HG03442 (cell line): ENCODE measurements at regions not wholly inside any gene's neighbourhood (a gene's known extent, or its start where the extent isn't known, plus 50 kb on each side); places are given as distances from the start of the nearest gene placed in this dataset.

Source experiments
- ATAC-seq: cut with Tn5 transposase; IDR thresholded peaks from one replicate; pipeline ENCODE4 v1.9.1; 2021; ENCODE audit warnings: mild to moderate bottlenecking, moderate library complexity; ENCODE audit not compliant: unreplicated experiment

DNA sequence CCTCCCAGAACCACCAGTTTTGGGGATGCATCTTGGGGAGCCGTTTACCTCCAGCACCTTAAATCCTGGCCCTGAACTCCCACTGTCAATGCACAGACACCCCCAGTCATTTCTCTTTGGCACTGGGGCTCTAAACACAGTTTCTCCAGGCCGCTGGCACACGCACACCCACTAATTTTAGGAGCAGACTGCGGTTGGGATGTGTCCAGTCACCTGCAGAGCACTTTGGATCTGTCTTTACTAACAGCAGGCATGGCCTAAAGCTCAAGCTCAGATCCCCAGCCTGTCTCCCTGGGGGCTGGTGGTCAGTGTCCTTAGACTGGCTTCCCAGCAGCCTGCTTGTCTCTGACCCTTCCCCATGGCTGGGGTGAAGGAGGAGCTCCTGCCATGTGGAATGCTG, 49.9 kb downstream of the SYNE3 start:
- no peak for ATAC-seq

DNA sequence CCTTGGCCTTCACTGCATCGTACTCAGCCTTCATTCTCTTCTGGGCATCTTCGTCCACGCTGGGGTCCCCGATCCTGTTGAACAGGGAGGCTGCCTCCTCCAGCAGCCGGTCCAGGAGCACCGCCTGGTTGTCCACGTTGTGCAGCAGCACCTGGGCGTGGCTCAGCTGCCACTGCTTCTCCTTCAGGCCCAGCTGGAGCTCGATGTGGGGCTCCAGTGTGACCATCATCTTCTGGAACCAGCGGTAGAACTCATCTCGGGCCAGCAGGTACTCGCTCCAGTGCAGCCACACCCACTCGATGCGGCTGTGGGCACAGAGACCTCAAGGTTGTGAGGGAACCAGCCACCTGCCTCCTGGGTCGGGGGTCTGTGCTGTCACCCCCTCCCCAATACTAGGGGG, 50.5 kb downstream of the SYNE3 start:
- ATAC-seq = no peak

DNA sequence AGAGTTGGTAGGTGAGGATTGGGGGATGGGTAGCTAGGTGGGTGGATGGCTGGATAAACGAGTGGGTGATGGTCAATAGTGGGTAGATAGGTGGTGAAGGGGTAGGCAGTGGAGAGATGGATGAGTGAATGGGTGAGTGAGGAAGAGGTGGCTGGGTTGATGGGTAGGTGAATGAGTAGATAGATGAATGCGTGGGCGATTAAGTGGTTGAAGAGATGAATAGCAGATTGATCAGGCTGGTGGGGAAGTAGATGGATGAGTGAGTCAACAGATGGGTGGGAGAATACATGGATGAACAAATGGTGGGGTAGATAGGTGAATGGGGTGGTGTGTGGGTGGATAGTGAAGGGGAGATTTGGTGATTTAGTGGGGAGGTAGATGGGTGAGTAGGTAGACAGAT, 51.1 kb downstream of the SYNE3 start:
- ATAC-seq = no peak

DNA sequence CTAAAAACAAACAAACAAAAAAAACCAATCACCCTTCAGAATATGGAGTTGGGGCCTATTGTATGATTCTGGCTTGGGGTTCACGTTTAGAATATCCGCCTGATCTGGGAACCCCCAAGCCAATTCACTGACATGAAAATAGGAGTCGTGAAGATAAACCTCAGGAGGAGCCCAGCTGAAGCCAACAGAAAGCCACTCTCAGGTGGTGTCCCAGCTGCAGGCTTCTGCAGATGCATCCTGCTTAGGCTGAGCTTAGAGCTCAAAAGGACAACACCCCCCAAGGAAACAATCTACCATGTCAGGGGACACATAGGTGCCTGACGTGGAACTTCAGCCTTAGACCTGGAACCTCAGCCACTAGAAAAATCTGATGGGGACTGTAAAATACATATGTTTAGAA, 51.9 kb downstream of the SYNE3 start:
- no peak for ATAC-seq

GRCh38 chr14:95464103-95464502, 52.3 kb downstream of the SYNE3 start:
- no peak for ATAC-seq

DNA sequence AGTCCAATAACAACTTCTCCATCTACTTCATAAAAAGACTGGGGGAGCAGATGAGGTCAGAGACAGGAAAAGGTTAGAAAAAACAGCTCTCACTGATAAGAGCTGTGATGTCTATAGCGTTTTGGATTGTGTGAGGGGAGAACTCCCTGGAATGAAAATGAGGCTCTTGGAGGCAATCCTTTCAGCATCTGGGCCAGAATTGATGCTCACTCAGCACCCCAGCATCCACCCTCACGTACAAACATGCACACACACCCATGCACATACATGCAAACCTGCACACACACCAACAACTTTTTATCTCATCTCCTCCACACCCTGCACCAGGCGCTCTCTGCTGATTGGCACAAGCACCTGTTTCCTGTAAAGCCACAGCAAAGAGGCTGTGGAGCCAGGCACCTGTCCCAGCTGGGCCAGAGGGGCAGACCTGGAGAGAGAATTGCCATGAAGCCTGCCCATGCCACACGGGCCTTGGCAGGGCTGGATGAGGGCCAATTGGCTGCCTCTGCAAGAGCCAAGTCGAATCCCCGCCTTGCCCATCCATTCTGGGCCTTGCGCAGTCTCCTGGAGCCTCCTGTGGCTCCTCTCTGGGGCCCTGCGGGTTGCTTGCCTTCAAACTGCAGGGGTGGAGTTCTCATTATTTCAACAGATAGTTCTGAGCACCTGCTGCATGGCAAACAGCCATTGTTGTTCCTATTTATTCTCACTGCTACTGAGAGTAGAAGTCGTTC, 53.1 kb downstream of the SYNE3 start:
- no peak for ATAC-seq

- no peak for ATAC-seq
These were observed 54.0 kb downstream of the SYNE3 start for GRCh38 chr14:95462491-95462890.

- no peak for ATAC-seq
These were observed 55.6 kb downstream of the SYNE3 start for GRCh38 chr14:95460647-95461478.

DNA sequence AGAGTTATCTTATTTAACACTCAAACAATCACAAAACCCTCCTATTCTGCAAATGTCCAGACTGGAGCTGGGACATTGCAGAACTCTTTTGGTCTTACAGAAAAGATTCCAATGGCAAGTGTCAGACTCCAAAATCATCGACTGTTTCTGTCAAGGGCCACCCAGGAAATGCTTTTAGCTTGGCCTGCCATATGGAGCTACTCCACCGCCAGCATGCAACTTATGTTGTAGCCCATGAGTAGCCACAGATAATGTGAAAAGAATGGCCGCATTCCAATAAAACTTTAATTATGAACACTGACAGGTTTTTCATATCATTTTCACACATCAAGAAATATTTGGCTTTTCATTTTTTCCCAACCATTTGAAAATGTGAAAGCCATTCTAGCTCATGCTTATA, 57.5 kb downstream of the SYNE3 start:
- no peak for ATAC-seq

DNA sequence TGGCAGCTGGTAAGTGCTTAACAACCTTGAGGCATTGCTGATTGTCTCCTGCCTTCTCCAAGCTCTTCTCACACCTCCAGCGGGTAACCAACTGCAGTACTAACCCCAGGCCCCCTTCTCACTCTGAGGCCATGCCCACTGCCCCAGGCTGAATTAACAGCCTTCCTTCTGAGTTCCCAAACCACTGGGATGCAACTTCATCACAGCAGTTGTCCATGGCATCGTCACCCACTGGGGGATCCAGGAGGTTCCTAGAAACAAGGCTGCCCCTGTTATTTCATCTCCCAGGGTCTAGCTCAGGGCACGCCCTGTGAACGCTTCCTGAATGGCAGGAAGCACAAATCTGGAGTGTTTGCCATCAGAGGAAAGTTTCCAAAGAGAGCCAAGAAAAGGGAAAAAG, 58.0 kb downstream of the SYNE3 start:
- ATAC-seq = no peak

- ATAC-seq = no peak
These were observed 60.2 kb downstream of the SYNE3 start for GRCh38 chr14:95456281-95456680.

- no peak for ATAC-seq
These were observed 61.2 kb downstream of the SYNE3 start for GRCh38 chr14:95455246-95455645.

DNA sequence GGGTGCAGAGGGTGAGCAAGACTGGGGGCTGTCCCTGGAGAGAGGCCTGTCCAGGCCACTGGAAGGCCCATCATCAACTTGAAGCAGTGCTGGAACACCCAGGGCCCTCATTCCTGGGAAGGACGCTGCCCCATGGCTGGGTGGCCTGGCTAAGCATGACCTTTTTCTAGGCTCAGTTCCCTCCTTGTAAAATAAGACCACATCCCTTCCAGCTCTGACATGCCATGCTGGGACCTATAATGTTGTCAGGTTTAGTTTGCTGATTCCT, 62.8 kb downstream of the SYNE3 start:
- no peak for ATAC-seq

DNA sequence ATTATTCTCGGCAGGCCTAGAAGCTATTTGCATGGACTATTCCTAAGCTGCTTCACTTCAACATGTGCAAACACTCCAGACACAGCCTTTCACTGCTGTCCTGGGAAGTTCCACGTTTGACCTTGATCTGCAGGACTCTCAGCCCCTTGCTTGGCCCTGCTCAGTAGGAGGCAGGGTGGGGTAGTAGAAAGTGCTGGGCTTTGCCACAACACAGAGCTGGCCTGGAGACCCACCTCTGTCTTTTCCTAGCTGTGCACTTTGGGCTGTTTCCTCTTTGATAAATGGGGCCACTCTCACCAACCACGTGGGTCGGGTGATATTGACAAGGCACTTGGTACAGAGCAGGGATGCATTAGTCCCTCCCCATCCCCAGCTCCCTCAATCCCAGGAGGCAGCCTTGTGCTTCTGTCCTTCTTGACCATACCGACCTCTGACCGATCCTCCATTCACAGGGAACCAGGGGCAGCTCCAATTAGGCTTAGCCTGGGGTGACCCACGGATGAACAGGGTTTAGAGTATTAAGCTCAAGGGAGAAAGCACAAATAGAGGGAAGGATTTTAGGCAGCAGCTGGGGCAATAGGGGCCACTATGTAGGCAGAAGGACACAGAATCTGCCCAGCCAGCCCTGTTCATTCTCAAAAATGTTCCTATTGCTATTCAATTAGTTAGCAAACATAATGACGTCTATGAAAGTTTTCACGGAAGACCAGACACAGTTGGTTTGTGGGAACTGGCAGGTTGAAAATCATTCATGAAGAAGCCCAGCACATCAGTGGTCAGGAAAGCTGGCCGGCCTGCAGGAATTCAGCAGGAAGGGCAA, 63.3 kb downstream of the SYNE3 start:
- ATAC-seq = no peak

DNA sequence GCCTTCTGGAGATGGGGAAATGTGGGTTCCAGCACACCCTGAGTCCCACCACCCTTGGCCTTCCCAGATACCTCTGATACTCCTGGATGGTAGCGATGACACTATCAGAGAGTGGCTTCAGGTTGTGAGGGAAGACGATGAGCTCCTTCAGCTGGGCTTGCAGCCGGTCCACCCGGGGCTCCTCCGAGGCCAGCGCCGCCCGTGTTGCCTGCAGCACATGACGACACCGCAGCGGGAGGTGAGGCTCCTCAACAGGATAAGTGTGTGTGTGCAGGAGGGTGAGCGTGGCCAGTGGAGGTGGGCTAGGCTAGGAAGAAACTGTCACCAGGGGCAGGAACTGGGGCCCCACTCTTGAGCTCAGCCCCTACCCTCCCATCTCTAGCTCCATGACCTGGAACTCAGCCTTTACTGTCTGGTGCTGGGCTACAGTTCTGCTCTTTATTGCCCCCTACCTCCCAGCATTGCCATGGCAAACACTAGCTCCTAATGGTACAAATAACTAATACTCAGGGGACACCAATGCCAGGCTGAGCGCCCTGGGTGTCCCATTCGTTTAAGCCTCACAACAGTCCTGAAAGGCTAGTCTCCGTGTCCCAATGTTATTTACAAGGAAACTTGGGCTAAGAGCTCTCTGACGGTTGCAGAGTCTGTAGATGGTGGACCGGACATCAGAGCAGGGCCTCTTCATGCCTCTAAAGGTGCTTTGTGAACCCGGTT, 64.1 kb downstream of the SYNE3 start:
- no peak for ATAC-seq

GRCh38 chr14:95449131-95449530, 67.3 kb downstream of the SYNE3 start:
- no peak for ATAC-seq

GRCh38 chr14:95446470-95446869, 70.0 kb downstream of the SYNE3 start:
- no peak for ATAC-seq

DNA sequence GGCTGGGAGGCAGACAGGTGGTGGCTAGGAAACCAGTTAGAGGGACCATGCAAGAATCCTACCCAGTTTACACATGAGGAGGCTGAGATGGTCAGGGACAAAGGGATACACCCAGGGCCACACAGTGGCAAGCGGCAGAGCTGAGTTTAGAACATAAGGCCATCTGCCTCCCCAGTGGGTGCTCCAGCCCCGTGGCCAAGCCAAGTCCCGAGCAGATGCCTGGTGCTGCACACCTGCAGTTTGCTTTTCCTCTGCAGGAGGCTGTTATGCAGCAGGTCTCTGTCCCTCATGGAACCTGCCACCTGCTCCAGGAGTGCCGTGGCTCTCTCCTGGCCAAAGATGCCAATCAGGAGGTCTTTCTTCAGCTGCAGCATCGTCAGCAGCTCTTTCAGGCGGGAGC, 70.8 kb downstream of the SYNE3 start:
- ATAC-seq = no peak

GRCh38 chr14:95445161-95445560, 71.3 kb downstream of the SYNE3 start:
- no peak for ATAC-seq

- ATAC-seq = no peak
These were observed 72.0 kb downstream of the SYNE3 start for GRCh38 chr14:95444132-95445129.
